ENCODE measurements at regions not wholly inside any gene's neighbourhood (a gene's known extent, or its start where the extent isn't known, plus 50 kb on each side); places are given as distances from the start of the nearest gene placed in this dataset.
A peak's percentile ranks its signal among the peaks of the same experiment; 100 is the strongest.
"Not testable (repeated sequence)": the region's sequence is repeated elsewhere in the genome, so short reads cannot be mapped to it uniquely, and the experiment has no call there.

DNA sequence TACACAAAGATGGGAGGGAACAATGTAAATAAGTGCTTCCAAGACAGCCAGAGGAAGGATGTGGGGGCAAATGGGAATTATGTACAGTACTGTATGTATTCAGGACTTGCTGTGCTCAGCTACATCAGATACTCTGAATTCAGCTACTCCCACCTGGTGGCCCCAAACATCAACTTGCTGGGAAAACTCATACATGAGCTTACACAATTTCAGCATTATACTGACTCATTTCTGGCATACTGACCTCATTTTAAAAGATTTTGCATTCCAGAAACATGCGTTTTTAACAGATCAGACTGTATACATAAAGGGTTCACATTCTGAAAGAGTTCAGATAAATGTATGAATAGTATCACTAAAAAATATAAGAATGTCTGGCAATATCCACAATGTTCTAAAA, 59.7 kb downstream of the GPX5 start:
- peak; percentile 91 for DNase-seq (ENCODE audit: low read depth)

DNA sequence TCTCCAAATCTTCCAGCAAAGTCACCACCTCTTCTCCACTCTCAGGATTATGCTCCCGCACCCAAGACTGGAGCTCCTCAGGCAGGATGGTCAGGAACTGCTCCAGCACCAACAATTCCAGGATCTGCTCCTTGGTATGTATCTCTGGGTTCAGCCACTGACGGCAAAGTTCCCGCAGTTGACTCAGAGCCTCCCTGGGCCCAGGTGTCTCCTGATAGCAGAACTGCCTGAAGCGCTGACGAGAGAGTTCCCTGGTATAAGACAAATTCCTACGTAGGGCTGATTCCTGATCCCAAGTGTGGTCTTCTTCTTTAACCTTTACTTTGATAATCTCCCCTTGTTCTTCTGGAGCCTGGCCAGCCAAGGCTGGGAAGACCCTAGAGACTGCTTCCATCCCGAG, 60.6 kb downstream of the GPX5 start:
- peak; percentile 21 for DNase-seq (ENCODE audit: low read depth)

GRCh38 chr6:28586962-28587745, 61.5 kb downstream of the GPX5 start:
- peak; percentile 67 for DNase-seq (ENCODE audit: low read depth)

DNA sequence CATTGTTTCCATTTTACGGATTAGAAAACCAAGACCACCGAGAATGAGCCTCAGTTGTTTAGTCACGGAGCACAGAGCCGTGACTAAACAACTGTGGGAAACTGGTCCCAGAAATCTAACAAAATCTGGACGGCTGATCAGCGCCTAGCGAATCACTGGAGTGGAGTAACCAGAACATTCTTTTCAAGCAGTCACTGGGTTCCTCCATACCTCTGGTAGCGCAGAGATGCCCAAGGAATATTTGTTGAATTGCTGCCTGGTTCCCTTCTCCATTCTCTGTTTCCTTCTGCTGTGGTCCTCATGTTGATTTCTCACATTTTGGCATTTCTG, 62.0 kb downstream of the GPX5 start:
- DNase-seq (ENCODE audit: low read depth) = peak; percentile 34

GRCh38 chr6:28588666-28589065, 63.0 kb downstream of the GPX5 start:
- no peak for DNase-seq (ENCODE audit: low read depth)

- DNase-seq (ENCODE audit: low read depth) = peak; percentile 94
Observed at GRCh38 chr6:28589234-28589956, 63.7 kb downstream of the GPX5 start.

GRCh38 chr6:28589957-28590349, 64.3 kb downstream of the GPX5 start:
- DNase-seq (ENCODE audit: low read depth) = no peak

DNA sequence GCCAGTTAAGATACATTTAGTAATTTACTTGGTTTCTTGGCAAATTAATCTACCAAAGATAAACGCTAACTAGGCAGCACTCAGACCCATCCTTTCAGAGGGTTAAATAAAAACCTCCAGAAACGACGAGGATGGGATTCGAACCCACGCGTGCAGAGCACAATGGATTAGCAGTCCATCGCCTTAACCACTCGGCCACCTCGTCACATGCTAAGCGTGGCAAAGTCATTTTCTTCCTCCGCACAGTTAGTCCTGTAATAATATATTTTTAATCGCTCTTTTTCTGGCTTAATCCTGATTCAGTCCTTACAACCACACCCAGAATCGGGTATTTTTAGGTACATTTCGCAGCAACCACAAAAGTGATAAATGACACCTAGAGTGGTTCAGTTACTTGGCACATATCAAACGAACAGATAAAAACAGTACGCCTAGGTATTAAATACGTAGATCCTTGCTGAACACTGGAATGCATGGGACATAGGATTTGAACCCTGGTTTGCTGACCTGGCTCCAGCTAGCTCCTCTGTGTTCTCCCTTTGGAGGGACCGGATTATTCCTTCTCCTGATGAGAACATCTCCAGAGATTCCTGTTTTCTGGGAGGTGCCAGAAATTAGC, 71.6 kb downstream of the GPX5 start:
- DNase-seq (ENCODE audit: low read depth) = peak; percentile 47

GRCh38 chr6:28597924-28598722, 72.4 kb downstream of the GPX5 start:
- peak; percentile 18 for DNase-seq (ENCODE audit: low read depth)

DNA sequence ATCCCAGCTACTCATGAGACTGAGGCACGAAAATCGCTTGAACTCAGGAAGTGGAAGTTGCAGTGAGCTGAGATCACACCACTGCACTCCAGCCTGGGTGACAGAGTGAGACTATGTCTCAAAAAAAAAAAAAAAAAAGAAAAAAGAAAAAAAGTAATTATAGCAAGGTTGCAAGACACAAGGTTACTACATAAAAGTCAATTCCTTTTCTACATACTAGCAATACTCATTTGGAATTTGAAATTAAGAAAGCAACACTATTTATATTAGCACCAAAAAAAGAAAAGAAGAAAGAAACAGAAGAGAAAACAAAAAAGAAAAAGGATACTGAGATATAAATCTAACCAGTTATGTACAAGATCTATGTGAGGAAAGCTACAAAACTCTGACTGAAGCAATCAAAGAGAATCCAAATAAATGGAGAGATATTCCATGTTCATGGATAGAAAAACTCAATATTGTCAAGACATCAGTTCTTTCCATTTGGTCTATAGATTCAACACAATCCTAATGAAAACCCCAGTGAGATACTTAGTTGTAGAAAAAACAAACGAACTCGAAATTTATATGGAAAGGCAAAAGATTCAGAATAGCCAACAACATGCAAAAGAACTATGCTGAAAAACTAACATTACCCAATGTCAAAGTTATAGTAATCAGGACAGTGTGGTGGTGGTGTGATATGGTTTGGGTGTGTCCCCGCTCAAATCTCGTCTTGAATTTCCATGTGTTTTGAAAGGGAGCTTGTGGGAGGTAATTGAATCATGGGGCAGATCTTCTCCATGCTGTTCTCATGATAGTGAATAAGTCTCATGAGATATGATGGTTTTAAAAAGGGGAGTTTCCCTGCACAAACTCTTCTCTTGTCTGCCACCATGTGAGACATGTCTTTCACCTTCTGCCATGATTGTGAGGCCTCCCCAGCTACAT, 73.3 kb downstream of the GPX5 start:
- DNase-seq (ENCODE audit: low read depth) = no peak

DNA sequence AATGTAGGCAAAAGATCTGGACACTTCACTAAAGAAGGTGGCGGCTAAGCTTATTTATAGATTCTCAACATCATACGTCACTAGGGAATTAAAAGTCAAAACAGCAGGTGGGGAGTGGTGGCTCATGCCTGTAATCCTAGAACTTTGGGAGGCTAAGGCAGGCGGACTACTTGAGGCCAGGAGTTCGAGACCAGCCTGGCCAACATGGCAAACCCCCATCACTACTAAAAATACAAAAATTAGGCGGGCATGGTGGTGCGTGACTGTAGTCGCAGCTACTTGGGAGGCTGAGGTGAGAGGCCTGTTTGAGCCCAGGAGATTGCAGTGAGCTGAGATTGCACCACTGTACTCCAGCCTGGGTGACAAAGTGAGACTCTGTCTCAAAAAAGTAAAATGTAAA, 74.6 kb downstream of the GPX5 start:
- DNase-seq (ENCODE audit: low read depth) = no peak

DNA sequence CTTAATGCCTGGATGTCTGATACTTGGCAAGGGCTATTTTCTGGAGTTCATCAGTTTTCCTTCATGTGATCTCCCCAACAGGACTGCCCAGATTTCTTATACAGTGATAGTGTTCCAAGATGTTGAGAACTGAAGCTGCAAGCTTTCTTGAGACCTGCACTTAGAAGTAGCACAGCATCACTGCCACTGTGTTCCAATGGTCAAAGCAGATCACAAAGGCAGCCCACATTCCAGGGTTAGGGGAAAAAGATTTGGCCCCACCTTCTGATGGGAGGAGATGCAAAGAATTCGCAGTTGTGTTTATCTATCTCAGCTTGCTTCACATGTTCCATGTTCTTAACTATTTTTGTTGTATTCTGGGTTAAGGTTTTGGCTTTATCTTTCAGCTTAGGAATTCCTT, 78.2 kb downstream of the GPX5 start:
- DNase-seq (ENCODE audit: low read depth) = no peak

- peak; percentile 66 for DNase-seq (ENCODE audit: low read depth)
Observed at GRCh38 chr6:28606424-28607391, 81.0 kb downstream of the GPX5 start.

DNA sequence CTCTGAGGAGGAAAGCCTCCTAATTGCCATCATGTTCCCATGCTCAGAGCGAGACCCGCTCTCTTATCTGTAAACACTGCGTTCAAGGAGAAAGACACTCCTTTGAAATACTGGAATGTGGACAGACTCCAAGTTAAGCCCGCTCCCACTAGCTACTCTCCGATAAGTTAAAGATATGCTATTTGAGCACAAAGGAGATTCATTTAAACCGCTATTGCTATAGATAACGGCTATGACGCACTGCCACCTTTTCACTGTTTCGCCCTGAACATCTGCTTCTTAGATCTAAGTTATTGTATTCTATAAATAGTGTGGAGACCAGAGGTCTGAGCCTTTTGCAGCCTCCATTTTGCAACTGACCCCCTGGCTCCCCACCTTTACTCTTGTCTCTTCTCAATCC, 82.3 kb downstream of the GPX5 start:
- DNase-seq (ENCODE audit: low read depth) = peak; percentile 37

DNA sequence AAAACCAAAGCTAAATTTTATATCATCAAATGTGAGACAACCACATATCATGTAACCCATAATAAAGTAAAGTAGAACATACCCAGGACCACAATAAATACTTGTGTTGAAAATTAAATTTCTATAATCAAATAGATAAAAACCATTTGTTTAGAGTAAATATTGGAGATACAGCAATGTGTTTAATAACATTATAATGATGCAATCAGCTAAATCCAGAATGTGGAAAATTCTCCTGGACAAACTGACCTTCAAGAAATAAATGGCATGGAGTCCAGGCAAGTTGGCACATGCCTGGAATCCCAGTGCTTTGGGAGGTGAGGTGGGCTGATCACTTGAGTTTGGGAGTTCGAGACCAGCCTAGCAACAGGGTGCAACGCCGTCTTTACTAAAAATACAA, 84.0 kb downstream of the GPX5 start:
- no peak for DNase-seq (ENCODE audit: low read depth)

GRCh38 chr6:28615616-28615954, 89.9 kb downstream of the GPX5 start:
- no peak for DNase-seq (ENCODE audit: low read depth)

GRCh38 chr6:28615955-28616747, 90.5 kb downstream of the GPX5 start:
- no peak for DNase-seq (ENCODE audit: low read depth)

DNA sequence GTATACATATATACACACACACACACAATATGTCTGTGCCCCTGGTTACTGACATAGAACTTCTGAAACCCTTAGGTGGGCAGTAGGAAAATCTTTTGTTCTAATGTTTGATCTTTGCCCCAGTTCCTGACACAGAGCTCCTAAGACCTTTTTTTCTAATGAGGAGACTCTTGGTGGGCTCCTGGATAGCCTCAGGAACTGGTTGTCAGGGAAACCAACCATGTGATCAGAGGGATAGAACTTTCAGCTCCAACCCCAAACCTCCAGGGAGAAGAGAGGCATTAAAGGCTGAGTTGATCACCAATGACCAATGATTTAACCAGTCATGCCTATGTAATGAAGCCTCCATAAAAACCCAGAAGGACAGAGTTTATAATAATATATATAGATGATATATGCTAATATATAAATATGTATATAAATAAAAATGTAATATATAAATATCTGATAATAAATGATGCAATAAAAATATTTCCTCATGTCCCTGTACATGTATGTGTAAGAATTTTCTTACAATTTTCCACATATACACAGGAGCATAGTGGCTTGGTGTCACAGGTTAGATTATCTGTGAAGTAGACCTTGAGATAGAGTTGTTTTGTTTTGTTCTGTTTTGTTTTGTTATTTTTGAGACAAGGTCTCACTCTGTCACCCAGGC, 93.3 kb downstream of the GPX5 start:
- DNase-seq (ENCODE audit: low read depth) = no peak

GRCh38 chr6:28621268-28621667, 95.6 kb downstream of the GPX5 start:
- not testable (repeated sequence) for DNase-seq (ENCODE audit: low read depth)

All from amniotic epithelial cell (primary cell).